Osteoblast (primary cell): ENCODE measurements at regions not wholly inside any gene's neighbourhood (a gene's known extent, or its start where the extent isn't known, plus 50 kb on each side); places are given as distances from the start of the nearest gene placed in this dataset.
"Not testable (repeated sequence)": the region's sequence is repeated elsewhere in the genome, so short reads cannot be mapped to it uniquely, and the experiment has no call there.

Experiments
- DNase-seq: peaks from one replicate; pipeline ENCODE4 v3.0.0; 2011; ENCODE audit warnings: low spot score, mixed read lengths; ENCODE audit not compliant: insufficient read length; ENCODE audit errors: missing footprints
- H2AFZ ChIP-seq: 2 replicates; pipeline ENCODE4 v1.6.0; 2011; ENCODE audit warnings: mild to moderate bottlenecking, low read length
- H3K27ac ChIP-seq: 2 replicates; pipeline ENCODE4 v1.5.1; 2011; ENCODE audit warnings: mild to moderate bottlenecking, low read depth, low read length, moderate library complexity
- H3K27me3 ChIP-seq: 2 replicates; pipeline ENCODE4 v1.6.0; 2012; ENCODE audit warnings: mild to moderate bottlenecking, control low read depth, inconsistent platforms, low read length, moderate library complexity; ENCODE audit not compliant: insufficient read depth
- H3K36me3 ChIP-seq: 2 replicates; pipeline ENCODE4 v1.5.1; 2011; ENCODE audit warnings: mild to moderate bottlenecking, low read length, control low read depth, moderate library complexity; ENCODE audit not compliant: insufficient read depth
- H3K4me1 ChIP-seq: 2 replicates; pipeline ENCODE4 v1.5.1; 2011; ENCODE audit warnings: mild to moderate bottlenecking, low read length, control low read depth, moderate library complexity; ENCODE audit not compliant: insufficient read depth
- H3K4me2 ChIP-seq: 2 replicates; pipeline ENCODE4 v1.6.0; 2011; ENCODE audit warnings: mild to moderate bottlenecking, low read length; ENCODE audit not compliant: insufficient read depth
- H3K4me3 ChIP-seq: fragments of 200-600 bp; sonication (generic); 3 replicates; pipeline ENCODE4 v1.5.1; 2012; ENCODE audit warnings: mild to moderate bottlenecking, low read length, inconsistent platforms; ENCODE audit not compliant: insufficient read depth
- H3K79me2 ChIP-seq: 2 replicates; pipeline ENCODE4 v1.6.0; 2012; ENCODE audit warnings: mild to moderate bottlenecking, low read length, control low read depth, inconsistent platforms; ENCODE audit not compliant: insufficient read depth
- H3K9me3 ChIP-seq: 2 replicates; pipeline ENCODE4 v1.5.1; 2011; ENCODE audit warnings: low read depth, low read length, control low read depth
- H4K20me1 ChIP-seq: 2 replicates; pipeline ENCODE4 v1.6.0; 2012; ENCODE audit warnings: mild to moderate bottlenecking, low read length, control low read depth; ENCODE audit not compliant: insufficient read depth
- TF ChIP-seq, protein P1 (sequence below): IDR thresholded peaks from 2 replicates; pipeline ENCODE4 v1.5.1; 2011; ENCODE audit warnings: mild to moderate bottlenecking, low read depth, low read length, moderate library complexity; ENCODE audit errors: extremely low read depth

DNA sequence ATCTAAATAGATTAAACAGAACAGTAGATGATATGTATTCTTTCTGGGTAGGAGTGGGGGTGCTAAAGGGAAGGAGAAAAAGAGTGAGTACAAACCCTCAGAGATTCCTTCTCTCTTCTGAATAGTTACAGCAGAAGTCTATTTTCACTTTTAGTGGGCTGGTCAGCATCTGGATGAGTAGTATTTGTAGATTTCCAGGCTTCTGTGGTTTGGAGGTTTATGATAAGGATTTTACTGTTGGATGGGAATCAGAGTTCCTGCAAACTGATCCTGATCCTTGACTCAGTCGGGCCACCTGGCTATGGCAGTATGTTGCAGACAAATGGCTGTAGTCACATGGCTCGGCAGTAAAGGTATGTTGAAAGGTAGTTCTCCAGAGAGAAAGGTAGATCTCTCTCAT, 84.3 kb upstream of the IFNGR1 start:
- Histone ChIP-seq H3K27ac (no peak overlapping the region), H3K4me2 (no peak overlapping the region)

DNA sequence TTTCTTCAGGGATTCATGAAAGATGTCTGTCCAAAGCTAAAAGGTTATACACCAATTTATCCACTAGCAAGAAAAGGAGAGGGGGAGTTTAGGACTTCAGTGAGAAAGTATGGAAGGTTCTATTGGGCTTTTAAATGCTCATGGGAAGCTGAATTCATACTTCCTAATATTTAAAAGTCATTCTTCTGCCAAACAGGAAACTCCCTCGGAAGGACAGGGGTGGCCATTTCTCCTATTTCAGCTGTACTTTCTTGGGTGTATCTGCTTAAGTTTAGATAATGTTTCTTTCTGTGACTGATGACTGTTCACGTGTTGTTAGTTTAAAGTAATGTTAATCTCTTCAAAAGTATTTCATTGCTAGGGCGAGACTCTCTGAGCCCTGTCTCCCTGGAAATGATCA, 80.5 kb upstream of the IFNGR1 start:
- Histone ChIP-seq H2AFZ (no peak overlapping the region), H3K4me1 (no peaks in the 10 kb centered on the region), H3K9me3 (no peaks in the 10 kb centered on the region), H3K27ac (no peak overlapping the region), H3K36me3 (no peaks in the 10 kb centered on the region), H4K20me1 (no peaks in the 10 kb centered on the region), H3K4me3 (no peak overlapping the region), H3K27me3 (no peaks in the 10 kb centered on the region), H3K4me2 (no peak overlapping the region), H3K79me2 (no peaks in the 10 kb centered on the region)
- TF ChIP-seq, protein P1, sequence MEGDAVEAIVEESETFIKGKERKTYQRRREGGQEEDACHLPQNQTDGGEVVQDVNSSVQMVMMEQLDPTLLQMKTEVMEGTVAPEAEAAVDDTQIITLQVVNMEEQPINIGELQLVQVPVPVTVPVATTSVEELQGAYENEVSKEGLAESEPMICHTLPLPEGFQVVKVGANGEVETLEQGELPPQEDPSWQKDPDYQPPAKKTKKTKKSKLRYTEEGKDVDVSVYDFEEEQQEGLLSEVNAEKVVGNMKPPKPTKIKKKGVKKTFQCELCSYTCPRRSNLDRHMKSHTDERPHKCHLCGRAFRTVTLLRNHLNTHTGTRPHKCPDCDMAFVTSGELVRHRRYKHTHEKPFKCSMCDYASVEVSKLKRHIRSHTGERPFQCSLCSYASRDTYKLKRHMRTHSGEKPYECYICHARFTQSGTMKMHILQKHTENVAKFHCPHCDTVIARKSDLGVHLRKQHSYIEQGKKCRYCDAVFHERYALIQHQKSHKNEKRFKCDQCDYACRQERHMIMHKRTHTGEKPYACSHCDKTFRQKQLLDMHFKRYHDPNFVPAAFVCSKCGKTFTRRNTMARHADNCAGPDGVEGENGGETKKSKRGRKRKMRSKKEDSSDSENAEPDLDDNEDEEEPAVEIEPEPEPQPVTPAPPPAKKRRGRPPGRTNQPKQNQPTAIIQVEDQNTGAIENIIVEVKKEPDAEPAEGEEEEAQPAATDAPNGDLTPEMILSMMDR: no peak
- no peak for DNase-seq

More for the DNA sequence above, 84.3 kb upstream of the IFNGR1 start:
- Histone ChIP-seq H4K20me1 (no peaks in the 10 kb centered on the region), H3K79me2 (no peaks in the 10 kb centered on the region), H2AFZ (no peak overlapping the region), H3K9me3 (no peaks in the 10 kb centered on the region), H3K4me3 (no peak overlapping the region), H3K36me3 (no peaks in the 10 kb centered on the region), H3K27me3 (no peaks in the 10 kb centered on the region), H3K4me1 (no peaks in the 10 kb centered on the region)
- TF ChIP-seq, protein P1: no peak
- DNase-seq: no peak

DNA sequence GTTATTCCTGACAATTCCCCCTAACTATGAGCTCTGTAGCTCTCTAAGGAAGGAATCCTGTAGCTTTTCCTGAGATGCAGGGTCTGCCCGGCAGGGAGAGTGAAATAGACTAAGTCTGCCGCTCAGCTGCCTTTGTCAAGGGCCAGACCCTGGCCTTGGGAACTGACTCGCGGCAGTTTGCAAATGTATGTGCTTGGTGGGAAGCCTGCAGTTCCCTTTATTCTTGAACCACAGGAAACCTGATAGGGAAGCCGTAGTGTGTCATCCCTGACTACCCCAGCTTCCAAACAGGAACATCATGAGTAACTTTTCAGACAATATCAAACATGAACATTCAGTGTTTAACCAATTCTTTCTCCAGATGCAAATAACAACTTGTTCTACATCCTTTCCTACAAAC, 78.7 kb upstream of the IFNGR1 start:
- TF ChIP-seq, protein P1: no peak
- peak overlapping the region; percentile 28 for H2AFZ ChIP-seq
- H3K9me3 ChIP-seq: no peaks in the 10 kb centered on the region
- no peak overlapping the region for H3K4me3 ChIP-seq
- H3K4me2 ChIP-seq: no peak overlapping the region
- no peaks in the 10 kb centered on the region for H4K20me1 ChIP-seq
- peak; percentile 47 for DNase-seq
- no peak overlapping the region for H3K27ac ChIP-seq
- H3K36me3 ChIP-seq: no peaks in the 10 kb centered on the region
- H3K79me2 ChIP-seq: no peaks in the 10 kb centered on the region
- H3K27me3 ChIP-seq: no peaks in the 10 kb centered on the region
- no peaks in the 10 kb centered on the region for H3K4me1 ChIP-seq

DNA sequence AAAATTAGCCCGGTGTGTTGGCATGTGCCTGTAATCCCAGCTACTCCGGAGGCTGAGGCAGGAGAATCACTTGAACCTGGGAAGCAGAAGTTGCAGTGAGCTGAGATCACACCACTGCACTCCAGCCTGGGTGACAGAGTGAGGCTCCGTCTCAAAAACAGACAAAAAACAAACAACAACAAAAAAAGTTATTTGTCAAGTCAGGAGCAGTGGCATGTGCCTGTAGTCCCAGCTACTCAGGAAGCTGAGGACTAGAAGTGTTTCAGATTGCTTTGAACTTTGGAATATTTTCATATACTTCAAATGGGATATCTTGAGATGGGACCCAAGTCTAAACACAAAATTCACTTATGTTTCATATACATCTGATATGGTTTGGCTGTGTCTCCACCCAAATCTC, 73.1 kb upstream of the IFNGR1 start:
- H3K4me2 ChIP-seq, H2AFZ ChIP-seq, DNase-seq, H3K4me1 ChIP-seq, H3K27me3 ChIP-seq, H3K27ac ChIP-seq, H3K9me3 ChIP-seq, H3K4me3 ChIP-seq, H4K20me1 ChIP-seq, H3K36me3 ChIP-seq, H3K79me2 ChIP-seq: not testable (repeated sequence)
